ENCODE measurements at regions not wholly inside any gene's neighbourhood (a gene's known extent, or its start where the extent isn't known, plus 50 kb on each side); places are given as distances from the start of the nearest gene placed in this dataset.
"Not testable (repeated sequence)": the region's sequence is repeated elsewhere in the genome, so short reads cannot be mapped to it uniquely, and the experiment has no call there.

GRCh38 chr16:29602247-29602625, 60.8 kb upstream of the SPN start:
- TF ChIP-seq CTCF (conservative IDR thresholded peaks at IDR 0.05; ENCODE audit: low read depth, low read length); POLR2A (IDR thresholded peaks at IDR 0.05; ENCODE audit: low read depth, low read length); NFE2L2 (IDR thresholded peaks at IDR 0.05; ENCODE audit: low read depth, low read length); USF2 (IDR thresholded peaks at IDR 0.05; ENCODE audit: low read depth, low read length); MAFK (IDR thresholded peaks at IDR 0.05; ENCODE audit: low read depth, low read length); RFX5 (IDR thresholded peaks at IDR 0.05; ENCODE audit: low read depth, low read length); RCOR1 (IDR thresholded peaks at IDR 0.05; ENCODE audit: insufficient replicate concordance, low read length); CHD1 (IDR thresholded peaks at IDR 0.05; ENCODE audit: low read depth, low read length); SMC3 (IDR thresholded peaks at IDR 0.05; ENCODE audit: low read depth, low read length); MXI1 (IDR thresholded peaks at IDR 0.05; ENCODE audit: borderline replicate concordance, low read depth, low read length); RAD21 (IDR thresholded peaks at IDR 0.05; ENCODE audit: low read length): not testable (repeated sequence)
